ENCODE measurements at regions not wholly inside any gene's neighbourhood (a gene's known extent, or its start where the extent isn't known, plus 50 kb on each side); places are given as distances from the start of the nearest gene placed in this dataset.

DNA sequence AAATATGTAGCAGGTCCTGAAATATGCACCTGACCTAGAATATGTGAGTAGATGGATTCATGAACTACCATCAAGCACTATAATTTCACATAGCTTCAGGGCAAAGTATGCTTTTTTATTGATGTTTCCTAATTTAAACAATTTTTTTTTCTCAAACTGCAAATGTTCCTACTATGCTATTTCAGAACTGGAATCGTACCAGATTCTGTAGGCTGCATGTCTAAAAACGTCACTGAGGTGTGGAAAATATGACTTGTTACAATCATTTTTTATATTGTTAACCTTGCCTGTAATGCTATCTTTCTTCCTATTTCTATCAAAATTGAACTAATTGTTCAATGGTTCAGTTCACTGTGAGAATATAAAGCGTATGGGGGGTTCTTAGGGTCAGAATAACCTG lies 78.0 kb upstream of the RERGL start:
- peaks cover 3% of the 10 kb centered on the region; the same call in 1 of the 2 replicates for H3K27me3 Mint-ChIP-seq (ENCODE audit: insufficient read depth)
- TF ChIP-seq, protein P1, sequence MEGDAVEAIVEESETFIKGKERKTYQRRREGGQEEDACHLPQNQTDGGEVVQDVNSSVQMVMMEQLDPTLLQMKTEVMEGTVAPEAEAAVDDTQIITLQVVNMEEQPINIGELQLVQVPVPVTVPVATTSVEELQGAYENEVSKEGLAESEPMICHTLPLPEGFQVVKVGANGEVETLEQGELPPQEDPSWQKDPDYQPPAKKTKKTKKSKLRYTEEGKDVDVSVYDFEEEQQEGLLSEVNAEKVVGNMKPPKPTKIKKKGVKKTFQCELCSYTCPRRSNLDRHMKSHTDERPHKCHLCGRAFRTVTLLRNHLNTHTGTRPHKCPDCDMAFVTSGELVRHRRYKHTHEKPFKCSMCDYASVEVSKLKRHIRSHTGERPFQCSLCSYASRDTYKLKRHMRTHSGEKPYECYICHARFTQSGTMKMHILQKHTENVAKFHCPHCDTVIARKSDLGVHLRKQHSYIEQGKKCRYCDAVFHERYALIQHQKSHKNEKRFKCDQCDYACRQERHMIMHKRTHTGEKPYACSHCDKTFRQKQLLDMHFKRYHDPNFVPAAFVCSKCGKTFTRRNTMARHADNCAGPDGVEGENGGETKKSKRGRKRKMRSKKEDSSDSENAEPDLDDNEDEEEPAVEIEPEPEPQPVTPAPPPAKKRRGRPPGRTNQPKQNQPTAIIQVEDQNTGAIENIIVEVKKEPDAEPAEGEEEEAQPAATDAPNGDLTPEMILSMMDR (IDR thresholded peaks at IDR 0.05) = no peak
- no peaks in the 10 kb centered on the region for H3K9me3 Mint-ChIP-seq
- H3K36me3 Mint-ChIP-seq (ENCODE audit: low read depth) = no peaks in the 10 kb centered on the region
- peaks cover 12% of the 10 kb centered on the region for H3K4me1 Mint-ChIP-seq (ENCODE audit: low read depth)
- DNase-seq = no peak
- no peak overlapping the region for H3K4me3 Mint-ChIP-seq
- H3K27ac Mint-ChIP-seq = no peak overlapping the region

DNA sequence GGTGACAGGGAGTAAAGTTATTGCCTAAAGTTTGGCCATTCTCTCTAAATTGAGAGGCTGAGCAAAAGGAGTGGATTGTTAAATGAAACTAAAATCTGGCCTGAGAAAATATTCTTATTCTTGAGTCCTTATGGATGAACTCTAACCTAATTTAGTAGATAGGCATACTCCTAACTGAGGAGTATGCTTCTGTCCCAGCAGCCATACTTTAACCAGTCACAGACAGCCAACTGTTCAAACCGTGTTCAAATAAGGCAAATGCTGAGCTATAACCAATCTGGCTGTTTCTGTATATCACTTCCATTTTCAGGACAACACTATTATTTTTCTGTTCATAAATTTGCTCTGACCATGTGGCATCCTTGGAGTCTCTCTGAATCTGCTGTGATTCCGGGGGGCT lies 75.9 kb upstream of the RERGL start:
- H3K4me3 Mint-ChIP-seq = peak overlapping the region; percentile 84
- H3K4me1 Mint-ChIP-seq (ENCODE audit: low read depth) = peaks cover 12% of the 10 kb centered on the region
- H3K27me3 Mint-ChIP-seq (ENCODE audit: insufficient read depth) = no peaks in the 10 kb centered on the region; the same call in 1 of the 2 replicates
- DNase-seq = no peak
- H3K27ac Mint-ChIP-seq = peak overlapping the region; percentile 53; the same call in 1 of the 2 replicates
- no peaks in the 10 kb centered on the region for H3K36me3 Mint-ChIP-seq (ENCODE audit: low read depth)
- no peaks in the 10 kb centered on the region for H3K9me3 Mint-ChIP-seq
- TF ChIP-seq, protein P1 (IDR thresholded peaks at IDR 0.05) = no peak

DNA sequence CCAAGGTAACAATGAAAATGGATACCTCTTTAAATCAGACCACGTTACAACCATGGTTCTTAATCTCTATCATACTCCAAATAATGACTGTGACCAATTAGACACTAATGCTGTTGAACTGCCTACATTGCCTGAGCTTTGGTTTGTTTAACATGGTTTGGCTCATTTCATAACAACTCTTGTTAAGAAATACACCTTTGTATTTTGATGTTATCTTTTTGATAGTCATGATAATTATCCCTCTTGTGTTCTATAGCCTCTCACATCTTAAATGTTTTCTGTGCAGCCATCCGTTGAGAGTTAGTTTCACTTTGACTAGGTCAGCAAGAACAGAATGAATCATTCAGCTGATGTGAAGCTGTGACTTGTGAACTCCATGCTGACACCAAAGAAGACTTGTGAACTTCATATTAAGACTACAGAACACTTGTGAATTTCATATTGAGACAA lies 75.5 kb upstream of the RERGL start:
- peak overlapping the region; percentile 53; the same call in 1 of the 2 replicates for H3K27ac Mint-ChIP-seq
- H3K27me3 Mint-ChIP-seq (ENCODE audit: insufficient read depth) = no peaks in the 10 kb centered on the region; the same call in 1 of the 2 replicates
- DNase-seq = peak; percentile 21
- peaks cover 12% of the 10 kb centered on the region for H3K4me1 Mint-ChIP-seq (ENCODE audit: low read depth)
- no peaks in the 10 kb centered on the region for H3K9me3 Mint-ChIP-seq
- TF ChIP-seq, protein P1 (IDR thresholded peaks at IDR 0.05) = no peak
- no peaks in the 10 kb centered on the region for H3K36me3 Mint-ChIP-seq (ENCODE audit: low read depth)
- H3K4me3 Mint-ChIP-seq = peak overlapping the region; percentile 84

DNA sequence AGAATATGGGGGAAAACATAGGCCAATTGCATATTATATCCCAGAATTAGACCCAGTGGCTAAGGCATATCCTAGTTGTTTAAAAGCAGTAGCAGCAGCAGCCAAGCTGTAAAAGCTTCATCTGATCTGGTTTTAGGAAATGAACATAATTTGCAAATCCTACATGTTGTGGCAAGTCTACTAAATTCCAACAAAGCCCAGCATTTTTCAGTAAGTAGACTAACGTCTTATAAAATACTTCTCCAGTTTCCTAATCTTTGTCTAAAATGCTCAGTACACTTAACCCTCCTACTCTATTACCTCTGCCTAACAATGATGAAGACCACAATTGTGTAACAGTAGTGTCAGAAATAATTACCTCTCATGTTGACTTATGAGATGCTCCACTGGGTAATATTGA lies 70.9 kb upstream of the RERGL start:
- H3K9me3 Mint-ChIP-seq = peaks cover 11% of the 10 kb centered on the region; the same call in 1 of the 2 replicates
- TF ChIP-seq, protein P1 (IDR thresholded peaks at IDR 0.05) = no peak
- peaks cover 9% of the 10 kb centered on the region for H3K4me1 Mint-ChIP-seq (ENCODE audit: low read depth)
- H3K27me3 Mint-ChIP-seq (ENCODE audit: insufficient read depth) = no peaks in the 10 kb centered on the region; the same call in 1 of the 2 replicates
- no peak for DNase-seq
- H3K36me3 Mint-ChIP-seq (ENCODE audit: low read depth) = no peaks in the 10 kb centered on the region
- H3K27ac Mint-ChIP-seq = no peak overlapping the region
- no peak overlapping the region for H3K4me3 Mint-ChIP-seq

DNA sequence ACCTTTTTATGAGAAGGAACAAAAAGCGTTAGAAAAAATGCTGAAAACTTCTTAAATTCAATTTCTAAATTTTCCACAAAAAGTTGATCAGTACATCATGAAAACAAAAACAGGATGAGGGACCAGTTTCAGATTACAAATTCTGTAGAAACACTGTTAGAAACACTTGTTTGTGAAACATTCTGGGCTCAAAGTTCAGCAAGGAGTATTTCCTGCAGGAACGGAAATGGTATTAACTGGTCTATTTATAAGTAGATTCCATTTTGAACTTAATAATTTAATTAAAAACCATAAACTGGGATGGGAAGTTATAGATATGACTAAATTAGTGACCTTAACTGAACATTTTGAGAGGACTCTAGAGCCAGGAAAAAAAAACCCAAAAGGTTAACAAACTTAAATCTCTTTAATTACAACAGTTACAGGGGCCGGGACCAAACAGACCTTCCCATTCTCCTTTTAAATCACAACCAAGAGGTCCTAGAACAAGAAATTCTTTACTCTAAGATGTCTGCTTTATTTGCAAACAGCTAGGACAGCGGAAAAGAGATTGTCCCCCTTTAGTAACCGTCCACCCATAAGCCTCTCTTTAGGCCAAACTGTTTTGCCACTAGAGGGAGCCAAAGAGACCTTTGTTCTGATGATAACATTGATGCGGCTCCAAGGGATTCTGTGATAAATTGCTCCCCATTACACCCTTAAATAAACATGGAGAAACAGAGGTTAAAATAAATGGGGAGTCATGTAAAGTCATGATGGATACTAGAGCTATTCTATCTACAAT lies 69.0 kb upstream of the RERGL start:
- DNase-seq = no peak
- Mint-ChIP-seq H3K4me3 (no peak overlapping the region), H3K4me1 (ENCODE audit: low read depth) (no peaks in the 10 kb centered on the region), H3K36me3 (ENCODE audit: low read depth) (no peaks in the 10 kb centered on the region), H3K9me3 (peaks cover 11% of the 10 kb centered on the region; the same call in 1 of the 2 replicates), H3K27me3 (ENCODE audit: insufficient read depth) (no peaks in the 10 kb centered on the region; the same call in 1 of the 2 replicates), H3K27ac (no peak overlapping the region)
- TF ChIP-seq, protein P1 (IDR thresholded peaks at IDR 0.05) = peak; percentile 85
